Germinal center (tissue), 1 donor: ENCODE measurements at regions not wholly inside any gene's neighbourhood (a gene's known extent, or its start where the extent isn't known, plus 50 kb on each side); places are given as distances from the start of the nearest gene placed in this dataset.
"Not testable (repeated sequence)": the region's sequence is repeated elsewhere in the genome, so short reads cannot be mapped to it uniquely, and the experiment has no call there.

Experiments
- DNase-seq: peaks from one replicate; pipeline ENCODE4 v3.0.0; 2012; ENCODE audit warnings: mixed read lengths, low spot score

- DNase-seq: no peak
These were observed 91.9 kb upstream of the BCL2L14 start for GRCh38 chr12:11978726-11979384.

- DNase-seq: no peak
These were observed 90.6 kb upstream of the BCL2L14 start for GRCh38 chr12:11980115-11980514.

GRCh38 chr12:11981121-11981733, 89.5 kb upstream of the BCL2L14 start:
- no peak for DNase-seq

GRCh38 chr12:11984417-11984816, 86.3 kb upstream of the BCL2L14 start:
- DNase-seq: no peak

- no peak for DNase-seq
These were observed 84.6 kb upstream of the BCL2L14 start for GRCh38 chr12:11986165-11986564.

GRCh38 chr12:11987901-11988300, 82.8 kb upstream of the BCL2L14 start:
- no peak for DNase-seq

GRCh38 chr12:11991604-11992003, 79.1 kb upstream of the BCL2L14 start:
- no peak for DNase-seq

- DNase-seq: no peak
These were observed 78.2 kb upstream of the BCL2L14 start for GRCh38 chr12:11992515-11992914.

- not testable (repeated sequence) for DNase-seq
These were observed 72.3 kb upstream of the BCL2L14 start for GRCh38 chr12:11998307-11998943.

- DNase-seq: no peak
These were observed 71.8 kb upstream of the BCL2L14 start for GRCh38 chr12:11998944-11999315.

- DNase-seq: no peak
These were observed 67.1 kb upstream of the BCL2L14 start for GRCh38 chr12:12003609-12004008.

GRCh38 chr12:12004524-12004923, 66.2 kb upstream of the BCL2L14 start:
- DNase-seq: no peak

GRCh38 chr12:12007001-12007712, 63.6 kb upstream of the BCL2L14 start:
- no peak for DNase-seq

GRCh38 chr12:12007713-12008231, 63.0 kb upstream of the BCL2L14 start:
- no peak for DNase-seq

- no peak for DNase-seq
These were observed 62.4 kb upstream of the BCL2L14 start for GRCh38 chr12:12008232-12008850.

- peak; percentile 31 for DNase-seq
These were observed 61.7 kb upstream of the BCL2L14 start for GRCh38 chr12:12008931-12009611.

- not testable (repeated sequence) for DNase-seq
These were observed 60.9 kb upstream of the BCL2L14 start for GRCh38 chr12:12009749-12010276.

GRCh38 chr12:12010277-12011039, 60.3 kb upstream of the BCL2L14 start:
- peak; percentile 47 for DNase-seq

- peak; percentile 51 for DNase-seq
These were observed 58.9 kb upstream of the BCL2L14 start for GRCh38 chr12:12011880-12012260.

- DNase-seq: no peak
These were observed 55.6 kb upstream of the BCL2L14 start for GRCh38 chr12:12015073-12015685.
